Prostate gland (tissue), 2 donors: ENCODE measurements at regions not wholly inside any gene's neighbourhood (a gene's known extent, or its start where the extent isn't known, plus 50 kb on each side); places are given as distances from the start of the nearest gene placed in this dataset.

Experiments
- CTCF ChIP-seq, 4 experiments: fragments of 200-600 bp in 2 of 4; fragments of 450-650 bp in 2 of 4; sonication (generic) in 2 of 4; IDR thresholded peaks; 1 replicate in 3 of 4; 2 replicates in 1 of 4; pipeline ENCODE4 v1.5.1; 2016 to 2019; ENCODE audit warnings: antibody characterized with exemption in 4 of 4, mild to moderate bottlenecking in 2 of 4, moderate library complexity in 2 of 4
- POLR2A ChIP-seq: fragments of 450-650 bp; IDR thresholded peaks from one replicate; pipeline ENCODE4 v1.6.1; 2016; ENCODE audit warnings: antibody characterized with exemption, mild to moderate bottlenecking
- POLR2AphosphoS5 ChIP-seq: sonication (generic); formaldehyde crosslinking; IDR thresholded peaks from one replicate; pipeline ENCODE4 v1.6.1; 2017; ENCODE audit warnings: antibody characterized with exemption

- TF ChIP-seq CTCF (IDR thresholded peaks at IDR 0.05) (no peak), POLR2A (no peak), POLR2AphosphoS5 (no peak)
Observed at GRCh38 chr1:118481126-118481525, 296.1 kb upstream of the SPAG17 start.
